Keratinocyte (primary cell): ENCODE measurements at regions not wholly inside any gene's neighbourhood (a gene's known extent, or its start where the extent isn't known, plus 50 kb on each side); places are given as distances from the start of the nearest gene placed in this dataset.

ENCODE experiments used
- CTCF ChIP-seq, 3 experiments: IDR thresholded peaks in 1 of 3; conservative IDR thresholded peaks in 1 of 3; optimal IDR thresholded peaks in 1 of 3; 2 replicates in 2 of 3; 3 replicates in 1 of 3; pipeline versions ENCODE3 to v1.5.1; 2011; ENCODE audit warnings: low read length in 3 of 3, mild to moderate bottlenecking in 3 of 3, moderate library complexity in 2 of 3, control low read depth in 1 of 3, inconsistent platforms in 1 of 3; ENCODE audit not compliant: insufficient read depth in 2 of 3; ENCODE audit errors: extremely low read depth in 1 of 3
- EZH2 ChIP-seq: IDR thresholded peaks from one replicate; pipeline ENCODE4 v1.6.1; 2012; ENCODE audit warnings: inconsistent platforms, mild to moderate bottlenecking, low read length, moderate library complexity

- TF ChIP-seq CTCF (optimal IDR thresholded peaks at IDR 0.05 in 1 of 3, IDR thresholded peaks at IDR 0.05 in 1 of 3, conservative IDR thresholded peaks at IDR 0.05 in 1 of 3; ENCODE audit: extremely low read depth in 1 of 3, insufficient read depth in 2 of 3, low read length in 3 of 3) (no peak), EZH2 (no peak)
Observed at GRCh38 chr22:49236541-49237075, 591.1 kb downstream of the BRD1 start.
